K562 (cell line): ENCODE measurements at regions not wholly inside any gene's neighbourhood (a gene's known extent, or its start where the extent isn't known, plus 50 kb on each side); places are given as distances from the start of the nearest gene placed in this dataset.

ENCODE experiments used
- CREBBP ChIP-seq: IDR thresholded peaks from one replicate; pipeline ENCODE4 v1.6.1; 2012; ENCODE audit warnings: low read depth, mild to moderate bottlenecking, control low read depth, inconsistent platforms, low read length
- SMC3 ChIP-seq: conservative IDR thresholded peaks from 2 replicates; pipeline ENCODE4 v1.6.1; 2011; ENCODE audit warnings: low read depth, low read length, improper control_type of control experiment; ENCODE audit not compliant: insufficient read depth
- TCFL5 ChIP-seq: fragments of 250-450 bp; sonication (Bioruptor Pico); conservative IDR thresholded peaks from 2 replicates; pipeline ENCODE4 v1.6.1; 2021; ENCODE audit warnings: mild to moderate bottlenecking, moderate library complexity, matching md5 sums
- TEAD1 ChIP-seq, 2 experiments: fragments of 450-650 bp in 1 of 2; sonication (generic) in 1 of 2; formaldehyde crosslinking; IDR thresholded peaks; 2 replicates each; pipeline versions ENCODE4 v1.4.0 to v1.8.0; 2020 to 2022; ENCODE audit warnings: mild to moderate bottlenecking in 2 of 2, missing genetic modification reagents in 1 of 2
- YY1 ChIP-seq, 3 experiments: IDR thresholded peaks; 2 replicates each; pipeline ENCODE4 v1.6.1; 2011; ENCODE audit warnings: low read length in 2 of 3, mild to moderate bottlenecking in 2 of 3, moderate library complexity in 2 of 3, borderline replicate concordance in 1 of 3, control low read depth in 1 of 3, low read depth in 1 of 3; ENCODE audit not compliant: insufficient read depth in 3 of 3, insufficient replicate concordance in 2 of 3, control insufficient read depth in 1 of 3, insufficient read length in 1 of 3; ENCODE audit errors: extremely low read depth in 1 of 3
- TF ChIP-seq, protein P1 (sequence below): sonication (generic); formaldehyde crosslinking; IDR thresholded peaks from 2 replicates; pipeline ENCODE4 v1.8.1; 2023; ENCODE audit warnings: missing genetic modification reagents, mild to moderate bottlenecking, borderline replicate concordance

DNA sequence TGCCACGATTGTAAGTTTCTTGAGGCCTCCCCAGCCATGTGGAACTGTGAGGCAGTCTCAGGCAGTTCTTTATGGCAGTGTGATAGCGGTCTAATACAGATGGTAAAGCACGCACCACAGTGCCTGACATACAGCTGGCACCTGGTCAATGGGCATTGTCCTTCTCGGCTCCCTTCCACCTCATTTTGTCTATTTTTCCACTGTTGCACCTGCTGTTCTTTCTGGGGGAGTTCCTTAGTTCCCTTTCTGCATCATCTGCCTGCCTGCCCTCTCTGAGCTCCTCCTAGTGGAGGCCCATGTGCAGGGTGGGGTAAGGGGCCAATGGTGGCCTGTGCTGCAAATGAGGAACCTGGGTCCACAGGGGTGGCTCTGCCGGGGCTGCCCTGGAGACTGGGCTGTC is 157.6 kb downstream of the LPIN1 start:
- no peak for TF ChIP-seq TEAD1 (CRISPR knock-in tag; IDR thresholded peaks at IDR 0.05)
- TF ChIP-seq SMC3, result no peak; the same call in 1 of the 2 replicates
- no peak for TF ChIP-seq YY1 (IDR thresholded peaks at IDR 0.05; ENCODE audit: borderline replicate concordance in 1 of 3, control insufficient read depth in 1 of 3, extremely low read depth in 1 of 3, insufficient read depth in 3 of 3, insufficient read length in 1 of 3, insufficient replicate concordance in 2 of 3, low read depth in 1 of 3, low read length in 2 of 3)
- TF ChIP-seq, protein P1, sequence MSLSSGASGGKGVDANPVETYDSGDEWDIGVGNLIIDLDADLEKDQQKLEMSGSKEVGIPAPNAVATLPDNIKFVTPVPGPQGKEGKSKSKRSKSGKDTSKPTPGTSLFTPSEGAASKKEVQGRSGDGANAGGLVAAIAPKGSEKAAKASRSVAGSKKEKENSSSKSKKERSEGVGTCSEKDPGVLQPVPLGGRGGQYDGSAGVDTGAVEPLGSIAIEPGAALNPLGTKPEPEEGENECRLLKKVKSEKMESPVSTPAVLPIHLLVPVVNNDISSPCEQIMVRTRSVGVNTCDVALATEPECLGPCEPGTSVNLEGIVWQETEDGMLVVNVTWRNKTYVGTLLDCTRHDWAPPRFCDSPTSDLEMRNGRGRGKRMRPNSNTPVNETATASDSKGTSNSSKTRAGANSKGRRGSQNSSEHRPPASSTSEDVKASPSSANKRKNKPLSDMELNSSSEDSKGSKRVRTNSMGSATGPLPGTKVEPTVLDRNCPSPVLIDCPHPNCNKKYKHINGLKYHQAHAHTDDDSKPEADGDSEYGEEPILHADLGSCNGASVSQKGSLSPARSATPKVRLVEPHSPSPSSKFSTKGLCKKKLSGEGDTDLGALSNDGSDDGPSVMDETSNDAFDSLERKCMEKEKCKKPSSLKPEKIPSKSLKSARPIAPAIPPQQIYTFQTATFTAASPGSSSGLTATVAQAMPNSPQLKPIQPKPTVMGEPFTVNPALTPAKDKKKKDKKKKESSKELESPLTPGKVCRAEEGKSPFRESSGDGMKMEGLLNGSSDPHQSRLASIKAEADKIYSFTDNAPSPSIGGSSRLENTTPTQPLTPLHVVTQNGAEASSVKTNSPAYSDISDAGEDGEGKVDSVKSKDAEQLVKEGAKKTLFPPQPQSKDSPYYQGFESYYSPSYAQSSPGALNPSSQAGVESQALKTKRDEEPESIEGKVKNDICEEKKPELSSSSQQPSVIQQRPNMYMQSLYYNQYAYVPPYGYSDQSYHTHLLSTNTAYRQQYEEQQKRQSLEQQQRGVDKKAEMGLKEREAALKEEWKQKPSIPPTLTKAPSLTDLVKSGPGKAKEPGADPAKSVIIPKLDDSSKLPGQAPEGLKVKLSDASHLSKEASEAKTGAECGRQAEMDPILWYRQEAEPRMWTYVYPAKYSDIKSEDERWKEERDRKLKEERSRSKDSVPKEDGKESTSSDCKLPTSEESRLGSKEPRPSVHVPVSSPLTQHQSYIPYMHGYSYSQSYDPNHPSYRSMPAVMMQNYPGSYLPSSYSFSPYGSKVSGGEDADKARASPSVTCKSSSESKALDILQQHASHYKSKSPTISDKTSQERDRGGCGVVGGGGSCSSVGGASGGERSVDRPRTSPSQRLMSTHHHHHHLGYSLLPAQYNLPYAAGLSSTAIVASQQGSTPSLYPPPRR (CRISPR knock-in tag), result no peak
- TF ChIP-seq TCFL5 (CRISPR knock-in tag), result no peak
- no peak for TF ChIP-seq CREBBP
